NCI-H1694 treated with DMSO at 0.1 percent for 48 hours (cell line): ENCODE measurements at regions not wholly inside any gene's neighbourhood (a gene's known extent, or its start where the extent isn't known, plus 50 kb on each side); places are given as distances from the start of the nearest gene placed in this dataset.

Source experiments
- DNase-seq: peaks from one replicate; lab custom pipeline; 2025; lab: John Stamatoyannopoulos, UW

DNA sequence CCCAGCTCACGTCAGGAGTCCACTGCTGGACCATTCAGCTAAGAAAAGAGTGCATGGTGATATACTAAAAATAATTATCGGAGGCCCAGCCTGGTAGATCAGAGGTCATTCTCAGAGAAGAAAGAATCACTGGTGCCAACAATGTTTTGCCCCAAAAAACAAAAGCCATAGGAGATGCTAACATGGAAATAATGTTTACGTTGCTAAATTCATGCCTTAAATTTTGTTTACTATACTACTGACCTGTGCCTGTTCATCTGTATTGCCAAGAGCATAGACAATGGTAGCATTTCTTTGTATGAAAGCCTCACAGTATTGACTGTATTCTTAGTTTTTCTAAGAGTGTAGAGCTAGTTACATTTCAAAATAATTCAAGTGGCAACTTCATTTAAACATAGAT, 138.1 kb upstream of the GPR149 start:
- no peak for DNase-seq

DNA sequence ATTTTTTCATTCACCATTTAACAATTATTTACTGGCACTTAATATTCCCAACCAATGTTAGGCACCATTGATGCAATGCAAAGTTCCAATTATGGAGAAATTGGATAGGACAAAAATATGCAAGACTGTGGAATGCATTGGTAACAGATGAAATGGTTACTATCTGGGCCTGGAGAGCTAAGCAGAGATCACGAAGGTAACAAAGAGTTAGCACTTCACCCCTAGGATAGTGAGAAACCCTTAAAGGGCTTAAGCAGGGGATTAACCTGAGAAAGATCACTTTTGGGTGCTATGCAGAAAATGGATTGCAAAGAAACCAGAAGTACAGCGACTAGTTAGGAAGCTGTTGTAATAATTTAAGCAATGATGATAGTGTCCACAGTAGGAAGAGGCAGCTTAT, 129.6 kb upstream of the GPR149 start:
- no peak for DNase-seq

DNA sequence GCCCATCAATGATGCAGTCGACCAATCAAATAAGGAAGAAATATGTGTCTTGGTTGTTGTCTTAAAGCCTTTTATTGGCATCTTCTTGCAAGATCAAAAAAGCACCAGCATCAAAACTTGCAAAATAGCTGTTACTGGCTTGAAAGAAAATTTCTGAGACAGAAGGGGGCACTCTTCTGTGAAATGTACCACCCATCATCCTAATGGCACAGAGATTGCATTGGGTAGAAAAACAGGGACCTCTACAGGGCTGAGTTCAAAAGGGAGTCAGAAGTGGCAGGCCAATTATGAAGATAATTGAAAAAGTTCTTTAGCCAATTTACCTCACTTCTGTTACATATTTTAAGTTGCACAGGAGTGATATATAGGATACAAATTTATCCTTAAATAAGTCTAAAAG, 122.3 kb upstream of the GPR149 start:
- no peak for DNase-seq

DNA sequence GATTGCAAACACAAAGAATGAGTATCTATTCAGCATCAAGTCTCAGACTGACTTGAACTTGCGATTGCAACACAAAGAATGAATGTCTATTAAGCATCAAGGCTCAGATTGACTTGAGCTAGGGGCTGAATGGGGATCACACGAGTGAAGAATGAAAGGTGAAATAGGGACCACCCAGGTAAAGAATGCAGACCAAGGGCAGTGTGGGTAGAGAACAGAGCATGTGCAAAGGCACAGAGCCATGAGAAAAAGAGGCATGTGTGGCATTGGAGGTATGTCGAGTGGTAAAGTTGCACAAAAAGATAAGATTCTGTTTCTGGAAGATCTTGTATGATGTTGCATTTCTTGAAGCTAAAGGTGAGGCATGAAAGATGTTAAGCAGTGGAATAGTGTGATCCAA, 119.4 kb upstream of the GPR149 start:
- no peak for DNase-seq

DNA sequence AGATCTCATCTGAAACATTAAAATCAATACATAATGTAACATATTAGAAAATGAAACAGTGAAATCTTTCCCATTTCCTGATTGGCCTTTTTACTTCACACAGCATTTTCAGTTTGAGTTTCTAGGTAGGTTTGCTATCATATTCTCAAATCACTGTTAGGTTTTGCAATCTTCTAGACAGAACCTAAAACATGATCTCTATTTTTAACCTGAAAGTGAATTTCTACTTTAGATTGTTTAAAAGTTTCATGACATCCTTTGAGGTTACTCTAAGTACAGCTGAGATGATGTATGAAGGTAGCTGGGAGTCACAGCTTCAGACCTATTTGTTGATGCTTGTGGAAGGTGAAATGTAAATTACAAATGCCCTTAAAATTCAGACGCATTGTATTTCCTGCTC, 118.4 kb upstream of the GPR149 start:
- no peak for DNase-seq

DNA sequence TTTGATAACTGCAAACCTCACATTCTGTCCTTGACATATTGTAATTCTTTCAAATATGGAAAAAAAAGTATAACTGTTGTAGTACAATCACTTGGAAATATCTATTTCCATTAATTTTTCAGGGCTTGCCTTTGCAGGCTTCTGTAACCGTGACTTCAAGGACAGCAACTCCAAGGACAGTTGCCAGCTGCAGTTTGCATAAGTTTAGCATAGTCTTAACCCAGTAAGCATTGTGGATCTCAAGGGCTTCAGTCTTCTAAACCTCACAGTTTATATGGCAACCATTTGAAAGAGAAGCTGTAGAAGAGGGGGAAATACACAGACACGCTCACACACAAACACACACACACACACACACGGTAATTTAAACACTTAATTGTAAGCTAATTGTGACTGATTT, 112.8 kb upstream of the GPR149 start:
- DNase-seq = no peak

DNA sequence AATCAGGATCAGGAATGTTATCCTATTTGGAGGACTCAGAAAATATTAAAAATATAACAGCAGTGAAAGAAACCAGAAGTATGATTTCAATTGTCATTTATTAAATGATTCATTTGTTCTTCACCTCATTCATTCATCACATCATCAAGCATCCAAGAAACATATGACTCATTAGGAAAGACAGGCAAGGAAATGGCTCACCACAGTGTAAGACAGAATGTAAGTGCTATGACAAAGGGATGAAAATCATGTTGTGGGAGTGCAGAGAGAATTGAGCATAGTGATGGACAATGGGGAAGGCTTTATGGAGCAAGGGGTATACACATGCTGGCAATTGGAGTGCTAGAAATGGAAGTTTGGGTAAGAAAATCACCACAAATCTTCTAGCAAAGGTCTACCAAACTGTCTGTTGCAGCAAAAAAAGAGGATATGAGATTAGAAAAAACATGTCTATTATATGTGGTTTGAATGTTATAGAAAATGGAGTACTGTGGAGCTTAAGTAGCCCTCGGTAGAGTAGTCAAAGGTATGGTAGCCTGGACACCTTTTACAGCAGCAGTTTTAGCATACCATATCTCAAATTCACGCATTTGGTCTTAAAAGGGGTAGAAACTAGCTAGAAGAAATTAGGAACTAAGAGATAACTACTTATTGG, 111.1 kb upstream of the GPR149 start:
- DNase-seq = no peak

DNA sequence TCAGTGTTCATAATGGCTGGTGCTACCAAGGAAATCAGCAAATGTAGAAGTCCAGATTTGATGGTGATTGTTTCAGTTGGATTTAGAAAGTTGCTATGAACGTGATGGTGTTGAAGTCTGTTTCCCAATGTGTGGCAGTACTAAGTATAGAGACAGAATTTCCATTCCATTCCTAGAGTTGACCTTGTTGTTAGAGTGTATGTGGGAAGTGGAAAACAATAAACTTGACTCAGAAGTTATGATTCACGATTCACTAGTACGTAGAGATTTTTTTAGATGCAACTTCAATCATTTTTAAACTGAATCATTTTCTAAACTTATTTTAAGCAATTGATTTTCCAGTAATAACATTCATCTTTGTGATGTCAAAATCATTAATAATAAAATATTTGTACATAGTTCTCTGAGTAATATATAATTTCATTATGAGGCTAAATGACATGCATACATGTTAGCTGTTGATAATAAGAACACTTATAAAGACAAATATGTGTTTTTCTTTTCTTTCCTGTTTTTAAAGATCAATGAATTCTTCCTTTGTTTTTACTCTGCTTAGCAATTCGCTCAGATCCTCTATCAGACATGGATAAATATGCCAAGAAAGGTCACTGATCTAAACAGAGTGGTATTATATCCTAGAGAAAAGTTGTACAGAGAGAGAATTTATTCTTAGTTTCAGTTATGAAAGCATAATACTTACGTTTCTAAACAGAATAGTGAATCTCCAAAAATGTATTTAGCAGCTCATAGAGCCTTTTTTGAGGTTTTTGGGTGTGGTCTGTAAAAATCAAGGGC, 108.8 kb upstream of the GPR149 start:
- no peak for DNase-seq

DNA sequence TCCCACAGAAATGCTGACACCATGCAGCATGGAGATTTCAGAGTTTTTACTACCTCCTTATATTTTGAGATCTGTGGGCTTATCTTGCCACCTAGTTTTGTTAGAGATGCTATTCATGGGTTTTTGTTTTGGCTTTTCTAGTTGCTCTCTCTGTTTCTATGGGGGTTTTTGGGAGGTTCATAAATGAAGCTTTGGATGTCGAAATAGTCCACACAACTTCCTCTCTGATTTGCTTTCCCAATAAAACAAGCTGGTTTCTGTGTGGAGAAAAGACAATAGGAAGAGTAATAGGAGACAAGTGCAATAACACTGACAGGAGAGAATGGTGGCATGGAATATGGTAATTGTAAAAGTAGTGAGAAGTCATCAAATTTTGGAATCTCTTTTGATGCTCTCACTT, 106.8 kb upstream of the GPR149 start:
- no peak for DNase-seq

DNA sequence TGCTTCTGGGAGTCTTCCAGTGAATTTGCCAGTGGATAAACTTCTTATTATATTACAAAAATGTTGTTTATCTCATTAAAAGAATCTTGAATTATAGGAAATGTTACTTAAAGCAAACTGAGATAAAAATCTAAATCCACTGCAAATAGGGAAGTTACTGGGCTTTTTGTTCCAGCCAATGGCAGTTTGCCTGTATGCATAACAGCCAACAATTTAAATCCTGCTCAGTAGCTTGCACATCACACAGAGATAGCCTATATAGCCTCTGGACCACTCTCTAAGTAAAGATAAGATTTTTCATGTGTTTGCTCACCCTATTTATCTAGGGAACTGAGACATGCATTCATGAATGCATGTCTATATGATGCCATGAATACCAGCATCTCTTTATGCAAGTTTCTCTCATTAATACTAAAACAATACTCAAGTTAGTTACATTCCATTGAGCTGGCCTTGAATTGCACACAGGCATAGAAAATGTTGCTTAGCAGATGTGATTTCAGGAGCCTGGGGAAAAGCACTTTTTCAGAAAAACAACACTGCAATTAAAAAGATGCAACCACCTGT, 92.1 kb upstream of the GPR149 start:
- DNase-seq = no peak

DNA sequence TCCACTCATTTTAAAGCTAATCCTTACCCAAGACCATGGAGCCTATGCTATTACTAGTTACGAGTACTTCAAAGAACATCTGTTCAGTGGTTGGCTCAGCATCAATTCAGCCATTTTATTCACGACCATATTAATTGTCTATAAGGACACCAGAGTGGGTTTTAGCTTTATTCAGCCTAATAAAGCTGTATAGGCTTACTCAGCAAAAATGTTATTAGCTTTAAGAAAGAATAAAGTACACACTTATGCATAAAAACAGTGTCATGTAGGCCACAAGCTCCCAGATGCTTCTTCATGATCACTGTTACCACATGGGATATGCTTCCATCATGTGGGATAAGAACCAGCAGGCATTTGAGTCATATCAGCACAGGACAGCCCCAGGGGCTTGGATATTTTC, 87.4 kb upstream of the GPR149 start:
- no peak for DNase-seq

DNA sequence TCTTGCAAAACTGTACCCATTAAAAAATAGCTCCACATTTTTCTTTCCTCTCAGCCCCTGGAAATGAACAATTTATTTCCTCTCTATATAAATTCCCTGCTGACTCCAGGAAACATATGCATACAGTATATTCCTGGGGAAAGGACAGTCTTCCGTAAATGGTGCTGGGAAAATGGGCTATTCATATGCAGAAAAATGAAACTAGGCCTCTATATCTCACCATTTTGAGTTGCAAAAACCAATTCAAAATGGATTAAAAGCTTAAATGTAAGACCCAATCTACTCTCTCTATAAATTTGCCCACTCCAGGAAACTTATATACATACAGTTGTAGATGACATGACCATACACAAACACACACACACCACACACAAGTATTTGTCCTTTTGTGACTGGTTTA, 85.9 kb upstream of the GPR149 start:
- DNase-seq = no peak

DNA sequence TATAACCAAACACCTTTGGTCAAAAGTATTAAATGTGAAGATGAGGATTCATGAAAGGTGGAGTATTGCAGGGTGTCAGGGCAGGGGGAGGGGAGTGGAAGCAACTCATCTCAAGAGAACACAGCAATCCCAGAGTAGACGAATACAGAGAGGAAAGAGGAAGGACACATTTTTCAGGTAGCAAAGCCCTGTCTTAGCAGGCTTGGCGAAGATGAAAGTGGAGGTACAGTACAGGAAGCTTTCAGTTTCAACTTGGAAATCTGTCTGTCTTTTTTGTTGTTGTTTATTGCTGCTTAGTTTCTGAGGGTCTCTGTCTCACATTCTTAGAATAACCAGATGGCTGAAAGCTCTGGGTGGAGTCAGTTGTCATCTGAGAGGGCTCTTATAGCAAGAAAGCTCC, 80.8 kb upstream of the GPR149 start:
- no peak for DNase-seq

DNA sequence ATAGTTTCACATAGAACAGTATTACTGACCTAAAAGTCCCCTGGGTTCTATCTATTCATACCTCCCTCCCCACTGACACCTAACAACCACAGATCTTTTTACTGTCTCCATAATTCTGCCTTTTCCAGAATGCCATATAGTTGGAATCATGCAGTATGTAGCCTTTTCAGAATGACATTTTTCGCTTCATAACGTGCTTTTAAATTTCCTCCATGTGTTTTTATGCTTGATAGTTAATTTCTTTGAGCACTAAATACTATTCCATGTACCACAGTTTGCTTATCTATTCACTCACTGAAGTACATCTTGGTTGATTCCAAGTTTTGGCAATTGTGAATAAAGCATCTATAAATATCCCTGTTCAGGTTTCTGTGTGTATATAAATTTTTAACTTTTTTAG, 77.7 kb upstream of the GPR149 start:
- no peak for DNase-seq

DNA sequence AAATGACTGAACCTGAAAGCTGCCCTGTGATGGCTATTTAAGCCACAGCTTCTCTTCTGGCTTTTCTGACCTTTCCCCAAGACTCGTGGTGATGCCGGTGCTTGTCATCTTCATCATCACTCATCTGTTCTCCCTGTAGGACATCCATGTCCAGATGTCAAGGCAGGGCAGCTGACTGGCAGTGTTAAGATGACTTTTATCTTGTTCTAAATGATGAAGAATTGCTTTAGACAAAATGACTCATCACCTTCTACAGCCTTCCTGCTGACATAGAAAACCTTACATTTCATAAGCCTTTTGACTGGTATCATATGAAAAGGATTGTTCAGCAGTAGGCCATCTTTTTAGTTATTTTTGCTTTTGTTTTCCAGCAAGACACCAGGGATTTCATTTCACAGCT, 67.0 kb upstream of the GPR149 start:
- DNase-seq = no peak

DNA sequence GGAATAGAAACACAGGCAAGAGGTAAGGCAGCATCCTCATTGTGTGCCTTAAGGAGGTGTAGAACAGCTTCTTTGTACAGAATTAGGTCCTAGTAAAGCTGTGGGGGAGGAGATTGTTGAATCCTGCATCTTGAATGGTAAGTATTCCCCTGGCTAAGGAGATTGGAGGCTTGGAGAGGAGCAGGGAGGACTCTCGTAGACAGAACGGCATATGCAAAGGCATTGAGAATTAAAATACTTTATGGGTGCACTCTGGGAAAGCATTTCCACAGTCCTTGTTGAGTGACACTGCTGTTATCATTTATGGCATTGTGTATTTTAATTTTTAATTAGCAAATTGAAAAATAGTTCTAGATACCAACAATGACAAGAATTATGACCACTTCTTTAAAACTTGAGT, 66.5 kb upstream of the GPR149 start:
- no peak for DNase-seq

DNA sequence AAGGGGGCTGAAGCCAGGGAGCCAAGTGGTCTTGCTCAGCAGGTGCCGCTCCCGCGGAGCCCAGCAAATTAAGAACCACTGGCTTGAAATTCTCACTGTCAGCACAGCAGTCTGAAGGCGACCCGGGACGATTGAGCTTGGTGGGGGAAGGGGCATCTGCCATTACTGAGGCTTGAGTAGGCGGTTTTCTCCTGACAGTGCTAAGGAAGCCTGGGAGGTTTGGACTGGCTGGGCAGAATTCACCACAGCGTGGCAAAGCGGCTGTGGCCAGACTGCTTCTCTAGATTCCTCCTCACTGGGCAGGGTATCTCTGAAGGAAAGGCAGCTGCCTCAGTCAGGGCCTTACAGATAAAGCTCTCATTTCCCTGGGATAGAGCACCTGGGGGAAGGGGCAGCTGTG, 57.0 kb upstream of the GPR149 start:
- DNase-seq = no peak

DNA sequence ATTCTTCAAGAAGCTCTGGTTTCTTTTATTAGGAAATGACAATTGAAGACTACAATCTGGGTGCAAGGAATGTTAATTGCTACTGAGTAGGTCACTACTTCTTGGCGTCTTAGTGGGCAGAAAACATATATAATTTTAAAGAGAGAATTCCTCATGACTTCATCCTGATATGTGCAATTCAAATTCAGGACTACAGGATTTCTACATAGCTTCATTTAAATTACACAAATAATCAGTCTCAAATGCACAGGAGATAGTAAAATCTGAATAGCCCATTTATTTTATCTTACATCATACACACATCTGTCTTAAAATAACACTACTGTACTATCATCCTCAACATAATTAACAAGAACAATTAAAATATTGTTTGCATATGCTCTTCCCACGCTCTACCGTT, 52.5 kb upstream of the GPR149 start:
- DNase-seq = no peak

DNA sequence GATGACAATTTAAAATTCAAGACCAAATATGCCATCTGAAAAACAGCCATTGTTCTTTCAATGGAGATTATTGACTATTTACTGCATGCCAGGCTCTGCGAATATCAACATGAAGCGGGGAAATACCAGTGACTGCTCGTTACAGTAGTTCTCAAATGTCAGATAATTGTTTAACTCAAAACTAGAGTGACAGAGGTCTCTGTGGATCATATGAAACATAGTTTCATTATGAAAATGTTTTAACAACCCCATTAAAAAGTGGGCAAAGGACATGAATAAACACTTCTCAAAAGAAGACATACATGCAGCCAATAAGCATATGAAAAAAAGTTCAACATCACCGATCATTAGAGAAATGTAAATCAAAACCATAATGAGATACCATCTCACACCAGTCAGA, 50.0 kb upstream of the GPR149 start:
- DNase-seq = no peak
